Hematopoietic multipotent progenitor cell treated with erythropoietin and hydrocortisone succinate and interleukin-3 and kit ligand, for 15 days (in vitro differentiated cells): ENCODE measurements at regions not wholly inside any gene's neighbourhood (a gene's known extent, or its start where the extent isn't known, plus 50 kb on each side); places are given as distances from the start of the nearest gene placed in this dataset.

Experiments
- DNase-seq: peaks from one replicate; pipeline ENCODE4 v3.0.0-alpha.2; 2015; ENCODE audit warnings: low spot score

- no peak for DNase-seq
Measured at GRCh38 chr2:180208841-180209240, 201.7 kb upstream of the CWC22 start.

- DNase-seq: no peak
Measured at GRCh38 chr2:180205621-180206235, 198.6 kb upstream of the CWC22 start.

GRCh38 chr2:180203972-180204371 lies 196.9 kb upstream of the CWC22 start:
- DNase-seq: no peak

- DNase-seq: no peak
Measured at GRCh38 chr2:180202467-180202951, 195.4 kb upstream of the CWC22 start.

- no peak for DNase-seq
Measured at GRCh38 chr2:180196419-180196977, 189.4 kb upstream of the CWC22 start.

GRCh38 chr2:180195847-180196246 lies 188.8 kb upstream of the CWC22 start:
- no peak for DNase-seq

GRCh38 chr2:180191432-180192124 lies 184.5 kb upstream of the CWC22 start:
- no peak for DNase-seq

GRCh38 chr2:180190851-180191250 lies 183.8 kb upstream of the CWC22 start:
- DNase-seq: no peak

- no peak for DNase-seq
Measured at GRCh38 chr2:180187611-180188010, 180.5 kb upstream of the CWC22 start.

GRCh38 chr2:180184506-180184905 lies 177.4 kb upstream of the CWC22 start:
- DNase-seq: no peak

GRCh38 chr2:180180511-180180910 lies 173.4 kb upstream of the CWC22 start:
- DNase-seq: no peak

- no peak for DNase-seq
Measured at GRCh38 chr2:180177534-180177933, 170.4 kb upstream of the CWC22 start.

- DNase-seq: no peak
Measured at GRCh38 chr2:180175736-180176135, 168.6 kb upstream of the CWC22 start.

GRCh38 chr2:180174580-180174979 lies 167.5 kb upstream of the CWC22 start:
- DNase-seq: no peak

GRCh38 chr2:180169474-180169873 lies 162.4 kb upstream of the CWC22 start:
- DNase-seq: no peak

GRCh38 chr2:180161415-180161814 lies 154.3 kb upstream of the CWC22 start:
- no peak for DNase-seq

GRCh38 chr2:180159921-180160320 lies 152.8 kb upstream of the CWC22 start:
- DNase-seq: no peak

- no peak for DNase-seq
Measured at GRCh38 chr2:180158961-180159360, 151.9 kb upstream of the CWC22 start.

GRCh38 chr2:180156651-180157050 lies 149.6 kb upstream of the CWC22 start:
- no peak for DNase-seq

GRCh38 chr2:180150606-180151005 lies 143.5 kb upstream of the CWC22 start:
- DNase-seq: no peak

GRCh38 chr2:180146541-180146940 lies 139.4 kb upstream of the CWC22 start:
- no peak for DNase-seq

GRCh38 chr2:180146114-180146513 lies 139.0 kb upstream of the CWC22 start:
- DNase-seq: no peak

GRCh38 chr2:180145163-180145562 lies 138.1 kb upstream of the CWC22 start:
- no peak for DNase-seq
